ENCODE measurements at regions not wholly inside any gene's neighbourhood (a gene's known extent, or its start where the extent isn't known, plus 50 kb on each side); places are given as distances from the start of the nearest gene placed in this dataset.
"Not testable (repeated sequence)": the region's sequence is repeated elsewhere in the genome, so short reads cannot be mapped to it uniquely, and the experiment has no call there.

GRCh38 chr2:94725543-94725942 lies 145.7 kb upstream of the TEKT4 start:
- H3K27me3 Mint-ChIP-seq (ENCODE audit: unreplicated experiment) = no peaks in the 10 kb centered on the region
- no peaks in the 10 kb centered on the region for H3K4me1 Mint-ChIP-seq (ENCODE audit: low read depth, unreplicated experiment)
- no peak overlapping the region for H3K27ac Mint-ChIP-seq (ENCODE audit: unreplicated experiment)
- H3K4me3 Mint-ChIP-seq (ENCODE audit: unreplicated experiment) = no peak overlapping the region
- H3K9me3 Mint-ChIP-seq (ENCODE audit: unreplicated experiment) = peaks cover 1% of the 10 kb centered on the region
- TF ChIP-seq CTCF (IDR thresholded peaks at IDR 0.05; ENCODE audit: partially characterized antibody, unreplicated experiment) = no peak
- no peak for DNase-seq
- no peaks in the 10 kb centered on the region for H3K36me3 Mint-ChIP-seq (ENCODE audit: unreplicated experiment)

- not testable (repeated sequence) for H3K9me3 Mint-ChIP-seq (ENCODE audit: unreplicated experiment); H3K27ac Mint-ChIP-seq (ENCODE audit: unreplicated experiment); H3K36me3 Mint-ChIP-seq (ENCODE audit: unreplicated experiment); H3K4me1 Mint-ChIP-seq (ENCODE audit: low read depth, unreplicated experiment); H3K4me3 Mint-ChIP-seq (ENCODE audit: unreplicated experiment); H3K27me3 Mint-ChIP-seq (ENCODE audit: unreplicated experiment)
- DNase-seq = peak; percentile 69
Observed at GRCh38 chr2:94735536-94735935, 135.7 kb upstream of the TEKT4 start.

DNA sequence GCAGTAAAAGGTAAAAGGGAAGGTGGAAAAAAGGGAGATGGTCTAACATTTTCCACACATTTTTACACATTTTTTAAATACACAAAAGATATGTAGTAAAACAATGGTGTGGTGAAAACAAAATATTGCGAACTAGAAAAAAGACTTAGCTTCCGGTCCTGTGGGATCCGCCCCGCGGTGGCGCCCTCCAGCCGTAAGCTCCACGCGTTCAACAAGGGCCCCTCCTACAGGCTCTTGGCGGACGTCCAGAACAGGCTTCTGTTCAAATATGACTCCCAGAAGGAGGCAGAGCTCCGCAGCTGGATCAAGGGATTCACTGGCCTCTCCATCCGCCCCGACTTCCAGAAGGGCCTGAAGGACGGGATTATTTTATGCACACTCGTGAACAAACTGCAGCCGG lies 134.1 kb upstream of the TEKT4 start:
- H3K4me3 Mint-ChIP-seq (ENCODE audit: unreplicated experiment); H3K36me3 Mint-ChIP-seq (ENCODE audit: unreplicated experiment); DNase-seq; H3K27me3 Mint-ChIP-seq (ENCODE audit: unreplicated experiment); H3K9me3 Mint-ChIP-seq (ENCODE audit: unreplicated experiment); H3K27ac Mint-ChIP-seq (ENCODE audit: unreplicated experiment); H3K4me1 Mint-ChIP-seq (ENCODE audit: low read depth, unreplicated experiment): not testable (repeated sequence)

DNA sequence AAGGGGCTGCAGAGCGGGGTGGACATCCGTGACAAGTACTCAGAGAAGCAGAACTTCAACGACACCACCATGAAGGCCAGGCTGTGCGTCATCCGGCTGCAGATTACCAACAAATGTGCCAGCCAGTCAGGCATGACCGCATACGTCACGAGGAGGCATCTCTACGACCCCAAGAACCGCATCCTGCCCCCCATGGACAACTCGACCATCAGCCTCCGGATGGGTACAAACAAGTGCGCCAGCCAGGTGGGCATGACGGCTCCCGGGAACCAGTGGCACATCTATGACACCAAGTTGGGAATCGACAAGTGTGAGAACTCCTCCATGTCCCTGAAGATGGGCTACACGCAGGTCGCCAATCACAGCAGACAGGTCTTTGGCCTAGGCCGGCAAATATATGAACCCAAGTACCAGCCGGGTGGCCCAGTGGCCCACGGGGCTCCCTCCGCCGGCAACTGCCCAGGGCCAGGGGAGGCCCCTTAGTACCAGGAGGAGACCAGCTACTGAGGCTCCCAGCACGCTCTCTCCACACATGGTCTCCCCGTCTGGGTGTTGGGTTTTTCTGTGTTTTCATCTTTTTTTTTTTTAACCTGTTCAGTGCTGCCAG lies 133.4 kb upstream of the TEKT4 start:
- H3K27me3 Mint-ChIP-seq (ENCODE audit: unreplicated experiment); H3K4me3 Mint-ChIP-seq (ENCODE audit: unreplicated experiment); H3K9me3 Mint-ChIP-seq (ENCODE audit: unreplicated experiment); H3K36me3 Mint-ChIP-seq (ENCODE audit: unreplicated experiment); H3K27ac Mint-ChIP-seq (ENCODE audit: unreplicated experiment); H3K4me1 Mint-ChIP-seq (ENCODE audit: low read depth, unreplicated experiment); DNase-seq: not testable (repeated sequence)

DNA sequence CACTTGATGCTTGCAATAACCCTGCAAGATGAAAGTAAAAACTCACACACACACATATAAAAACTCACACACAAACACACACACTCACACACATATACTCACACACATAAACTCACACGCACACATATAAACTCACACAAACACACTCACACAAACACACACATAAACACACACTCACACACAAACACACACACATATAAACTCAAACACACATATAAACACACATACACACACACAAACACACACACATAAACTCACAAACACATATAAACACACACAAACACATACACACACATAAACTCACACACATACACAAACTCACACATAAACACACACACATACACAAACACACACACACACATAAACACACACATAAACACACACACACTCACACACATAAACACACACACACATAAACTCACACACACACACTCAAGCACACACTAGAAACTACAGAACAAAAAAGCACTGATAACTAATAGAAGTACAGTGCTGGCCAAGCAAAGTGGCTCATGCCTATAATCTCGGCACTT lies 117.7 kb upstream of the TEKT4 start:
- H3K4me1 Mint-ChIP-seq (ENCODE audit: low read depth, unreplicated experiment) = no peaks in the 10 kb centered on the region
- no peak for TF ChIP-seq CTCF (IDR thresholded peaks at IDR 0.05; ENCODE audit: partially characterized antibody, unreplicated experiment)
- H3K36me3 Mint-ChIP-seq (ENCODE audit: unreplicated experiment) = no peaks in the 10 kb centered on the region
- peaks cover 6% of the 10 kb centered on the region for H3K27me3 Mint-ChIP-seq (ENCODE audit: unreplicated experiment)
- DNase-seq = no peak
- H3K27ac Mint-ChIP-seq (ENCODE audit: unreplicated experiment) = no peak overlapping the region
- H3K4me3 Mint-ChIP-seq (ENCODE audit: unreplicated experiment) = no peak overlapping the region
- H3K9me3 Mint-ChIP-seq (ENCODE audit: unreplicated experiment) = no peaks in the 10 kb centered on the region

GRCh38 chr2:94758546-94758945 lies 112.7 kb upstream of the TEKT4 start:
- Mint-ChIP-seq H3K4me3 (ENCODE audit: unreplicated experiment) (no peak overlapping the region), H3K9me3 (ENCODE audit: unreplicated experiment) (peaks cover 6% of the 10 kb centered on the region), H3K27me3 (ENCODE audit: unreplicated experiment) (peaks cover 14% of the 10 kb centered on the region), H3K27ac (ENCODE audit: unreplicated experiment) (no peak overlapping the region), H3K36me3 (ENCODE audit: unreplicated experiment) (peaks cover 5% of the 10 kb centered on the region), H3K4me1 (ENCODE audit: low read depth, unreplicated experiment) (no peaks in the 10 kb centered on the region)
- DNase-seq = no peak
- no peak for TF ChIP-seq CTCF (IDR thresholded peaks at IDR 0.05; ENCODE audit: partially characterized antibody, unreplicated experiment)

Measured in glutamatergic neuron (in vitro differentiated cells).